Ectodermal cell (in vitro differentiated cells): ENCODE measurements at regions not wholly inside any gene's neighbourhood (a gene's known extent, or its start where the extent isn't known, plus 50 kb on each side); places are given as distances from the start of the nearest gene placed in this dataset.

Experiments
- H3K27ac ChIP-seq: 2 replicates; pipeline ENCODE4 v1.7.0; 2013; ENCODE audit warnings: mild to moderate bottlenecking, low read depth, low read length; ENCODE audit not compliant: insufficient read depth, poor library complexity, severe bottlenecking
- H3K27me3 ChIP-seq: 2 replicates; pipeline ENCODE4 v1.7.0; 2013; ENCODE audit warnings: mild to moderate bottlenecking, low read length; ENCODE audit not compliant: insufficient read depth, control insufficient read depth, poor library complexity, severe bottlenecking
- H3K36me3 ChIP-seq: one replicate; pipeline ENCODE4 v1.7.0; 2013; ENCODE audit warnings: low read length; ENCODE audit not compliant: control insufficient read depth, insufficient read depth
- H3K4me1 ChIP-seq: one replicate; pipeline ENCODE4 v1.7.0; 2013; ENCODE audit warnings: low read length; ENCODE audit not compliant: control insufficient read depth, insufficient read depth
- H3K4me3 ChIP-seq: 2 replicates; pipeline ENCODE4 v1.7.0; 2013; ENCODE audit warnings: low read depth, low read length, control low read depth; ENCODE audit not compliant: insufficient read depth
- H3K9me3 ChIP-seq: 2 replicates; pipeline ENCODE4 v1.7.0; 2013; ENCODE audit warnings: mild to moderate bottlenecking, low read length, moderate library complexity; ENCODE audit not compliant: control insufficient read depth
- whole genome bisulfite sequencing, 2 experiments: methylation state at CpG; one replicate each; pipeline ENCODE4 v1.1.7; 2013; ENCODE audit warnings: missing lambda C conversion rate in 2 of 2; 5-methylcytosine and 5-hydroxymethylcytosine counted together

- Histone ChIP-seq H3K4me3 (no peak overlapping the region), H3K4me1 (peaks cover 5% of the 10 kb centered on the region), H3K27ac (no peak overlapping the region), H3K27me3 (no peaks in the 10 kb centered on the region), H3K9me3 (no peaks in the 10 kb centered on the region), H3K36me3 (no peaks in the 10 kb centered on the region)
- WGBS, 2 experiments: 92 to 93% methylated on average over 2 of the region's 3 CpGs
These were observed 92.7 kb downstream of the DYRK2 start for GRCh38 chr12:67741270-67741669.

GRCh38 chr12:67742461-67742860 lies 93.9 kb downstream of the DYRK2 start:
- Histone ChIP-seq H3K27me3 (no peaks in the 10 kb centered on the region), H3K36me3 (no peaks in the 10 kb centered on the region), H3K4me1 (peaks cover 5% of the 10 kb centered on the region), H3K9me3 (no peaks in the 10 kb centered on the region), H3K4me3 (no peak overlapping the region), H3K27ac (no peak overlapping the region)
- whole genome bisulfite sequencing, 2 experiments: 54 to 74% methylated on average over 1 of the region's 1 CpG

- no peak overlapping the region for H3K27ac ChIP-seq
- H3K4me3 ChIP-seq: no peak overlapping the region
- H3K36me3 ChIP-seq: no peaks in the 10 kb centered on the region
- H3K27me3 ChIP-seq: no peaks in the 10 kb centered on the region
- H3K9me3 ChIP-seq: no peaks in the 10 kb centered on the region
- no peaks in the 10 kb centered on the region for H3K4me1 ChIP-seq
- WGBS, 2 experiments: 93 to 95% methylated on average over 2 of the region's 2 CpGs
These were observed 99.6 kb downstream of the DYRK2 start for GRCh38 chr12:67747869-67748742.

GRCh38 chr12:67748743-67749040 lies 100.1 kb downstream of the DYRK2 start:
- Histone ChIP-seq H3K36me3 (no peaks in the 10 kb centered on the region), H3K27me3 (no peaks in the 10 kb centered on the region), H3K4me3 (no peak overlapping the region), H3K27ac (no peak overlapping the region), H3K9me3 (no peaks in the 10 kb centered on the region), H3K4me1 (no peaks in the 10 kb centered on the region)
- WGBS, 2 experiments: 92 to 100% methylated on average over 1 of the region's 1 CpG

GRCh38 chr12:67750513-67751183 lies 102.1 kb downstream of the DYRK2 start:
- Histone ChIP-seq H3K4me3 (no peak overlapping the region), H3K27ac (no peak overlapping the region)
- 90 to 95% methylated on average over 3 of the region's 3 CpGs for WGBS, 2 experiments

GRCh38 chr12:67751381-67751928 lies 102.9 kb downstream of the DYRK2 start:
- WGBS, 2 experiments: 91 to 92% methylated on average over 6 of the region's 6 CpGs
- Histone ChIP-seq H3K9me3 (no peaks in the 10 kb centered on the region), H3K36me3 (no peaks in the 10 kb centered on the region), H3K4me1 (no peaks in the 10 kb centered on the region), H3K4me3 (no peak overlapping the region), H3K27ac (no peak overlapping the region), H3K27me3 (no peaks in the 10 kb centered on the region)

More at GRCh38 chr12:67750513-67751183, 102.1 kb downstream of the DYRK2 start:
- no peaks in the 10 kb centered on the region for H3K9me3 ChIP-seq
- H3K27me3 ChIP-seq: no peaks in the 10 kb centered on the region
- H3K4me1 ChIP-seq: no peaks in the 10 kb centered on the region
- H3K36me3 ChIP-seq: no peaks in the 10 kb centered on the region

GRCh38 chr12:67752226-67752732 lies 103.7 kb downstream of the DYRK2 start:
- Histone ChIP-seq H3K4me3 (no peak overlapping the region), H3K27me3 (no peaks in the 10 kb centered on the region), H3K36me3 (no peaks in the 10 kb centered on the region), H3K4me1 (no peaks in the 10 kb centered on the region), H3K27ac (no peak overlapping the region), H3K9me3 (no peaks in the 10 kb centered on the region)
- WGBS, 2 experiments: 93 to 100% methylated on average over 2 to 3 of the region's 4 CpGs

GRCh38 chr12:67754933-67755697 lies 106.6 kb downstream of the DYRK2 start:
- Histone ChIP-seq H3K9me3 (no peaks in the 10 kb centered on the region), H3K27me3 (no peaks in the 10 kb centered on the region), H3K4me1 (no peaks in the 10 kb centered on the region), H3K27ac (no peak overlapping the region), H3K4me3 (no peak overlapping the region), H3K36me3 (no peaks in the 10 kb centered on the region)
- WGBS, 2 experiments: 93% methylated on average over 9 of the region's 9 CpGs

GRCh38 chr12:67757651-67758050 lies 109.1 kb downstream of the DYRK2 start:
- peaks cover 6% of the 10 kb centered on the region for H3K4me1 ChIP-seq
- WGBS, 2 experiments: 93% methylated on average over 2 of the region's 2 CpGs

GRCh38 chr12:67758119-67758518 lies 109.6 kb downstream of the DYRK2 start:
- Histone ChIP-seq H3K27me3 (no peaks in the 10 kb centered on the region), H3K36me3 (no peaks in the 10 kb centered on the region), H3K27ac (no peak overlapping the region), H3K9me3 (no peaks in the 10 kb centered on the region), H3K4me1 (peaks cover 6% of the 10 kb centered on the region), H3K4me3 (no peak overlapping the region)
- 89 to 96% methylated on average over 2 of the region's 2 CpGs for WGBS, 2 experiments

More at GRCh38 chr12:67757651-67758050, 109.1 kb downstream of the DYRK2 start:
- no peak overlapping the region for H3K27ac ChIP-seq
- H3K27me3 ChIP-seq: no peaks in the 10 kb centered on the region
- no peak overlapping the region for H3K4me3 ChIP-seq
- no peaks in the 10 kb centered on the region for H3K9me3 ChIP-seq
- H3K36me3 ChIP-seq: no peaks in the 10 kb centered on the region
